ENCODE measurements at regions not wholly inside any gene's neighbourhood (a gene's known extent, or its start where the extent isn't known, plus 50 kb on each side); places are given as distances from the start of the nearest gene placed in this dataset.
A peak's percentile ranks its signal among the peaks of the same experiment; 100 is the strongest.

DNA sequence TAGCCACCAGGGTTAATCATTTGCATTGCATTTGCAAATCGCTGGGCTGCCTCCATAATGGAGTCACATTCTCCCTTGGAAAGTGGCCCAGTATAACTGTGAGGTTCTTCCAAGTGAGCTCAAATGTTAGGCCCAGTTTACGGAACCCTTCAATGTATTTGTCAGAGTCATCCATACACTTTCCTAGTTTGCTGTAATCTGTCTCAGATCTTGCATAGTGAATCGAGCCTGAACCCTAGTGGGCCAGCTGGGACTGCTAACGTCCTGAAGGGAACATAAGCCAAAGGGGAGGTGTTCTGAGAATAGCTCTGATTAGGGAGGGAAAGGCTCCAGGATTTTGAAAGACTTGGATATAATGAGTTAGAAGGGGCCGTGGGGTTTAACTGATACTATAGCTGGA is 406.3 kb downstream of the SLC6A15 start:
- no peak for TF ChIP-seq CTCF (conservative IDR thresholded peaks at IDR 0.05)
- H3K27ac ChIP-seq, result no peak overlapping the region

DNA sequence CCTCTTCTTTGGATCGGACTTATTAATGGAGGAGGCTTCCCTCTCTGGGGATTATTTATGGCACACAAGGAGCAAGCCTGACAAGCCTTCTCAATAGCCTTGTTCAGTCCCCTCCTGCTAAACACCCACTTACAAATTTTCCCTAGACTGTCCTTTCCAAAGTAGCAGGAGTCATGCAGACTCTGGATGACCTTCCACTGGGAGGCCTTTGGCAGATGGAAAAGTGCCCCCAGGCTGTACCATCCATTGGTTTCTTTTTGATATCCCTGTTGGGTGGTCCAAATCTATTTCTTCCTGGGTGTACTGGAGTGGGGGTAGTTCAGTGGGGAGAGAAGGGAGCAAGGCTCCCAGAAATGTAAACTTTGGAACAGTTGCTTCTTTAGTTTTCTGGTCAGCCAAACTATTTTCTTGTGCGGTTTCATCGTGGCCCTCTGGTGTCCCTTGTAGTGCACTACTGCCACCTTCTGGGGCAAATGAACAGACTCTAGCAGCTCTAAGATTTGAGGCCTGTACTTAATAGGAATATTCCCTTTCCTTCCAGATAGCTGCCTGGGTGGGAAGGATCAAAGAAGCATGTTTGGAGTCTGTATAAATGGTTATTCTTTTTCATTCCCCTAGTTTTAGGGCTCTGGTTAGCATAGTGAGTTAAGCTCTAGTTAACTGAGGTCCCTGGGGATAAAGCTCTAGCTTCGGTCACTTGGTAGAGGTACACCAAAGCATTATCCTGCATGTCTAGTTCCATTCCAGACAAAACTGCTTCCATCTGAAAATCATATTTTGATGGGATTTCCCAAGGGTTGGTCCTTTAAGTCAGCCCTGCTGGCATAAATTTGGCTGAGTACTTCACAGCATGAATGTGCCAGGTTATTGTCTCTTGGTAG is 409.5 kb downstream of the SLC6A15 start:
- TF ChIP-seq CTCF (conservative IDR thresholded peaks at IDR 0.05), result peak; percentile 95
- no peak overlapping the region for H3K27ac ChIP-seq

GRCh38 chr12:84502180-84502860 is 410.3 kb downstream of the SLC6A15 start:
- H3K27ac ChIP-seq, result no peak overlapping the region

GRCh38 chr12:84497819-84498218 is 414.8 kb downstream of the SLC6A15 start:
- TF ChIP-seq CTCF (conservative IDR thresholded peaks at IDR 0.05), result peak; percentile 77
- H3K27ac ChIP-seq, result no peak overlapping the region

More at GRCh38 chr12:84502180-84502860, 410.3 kb downstream of the SLC6A15 start:
- no peak for TF ChIP-seq CTCF (conservative IDR thresholded peaks at IDR 0.05)

DNA sequence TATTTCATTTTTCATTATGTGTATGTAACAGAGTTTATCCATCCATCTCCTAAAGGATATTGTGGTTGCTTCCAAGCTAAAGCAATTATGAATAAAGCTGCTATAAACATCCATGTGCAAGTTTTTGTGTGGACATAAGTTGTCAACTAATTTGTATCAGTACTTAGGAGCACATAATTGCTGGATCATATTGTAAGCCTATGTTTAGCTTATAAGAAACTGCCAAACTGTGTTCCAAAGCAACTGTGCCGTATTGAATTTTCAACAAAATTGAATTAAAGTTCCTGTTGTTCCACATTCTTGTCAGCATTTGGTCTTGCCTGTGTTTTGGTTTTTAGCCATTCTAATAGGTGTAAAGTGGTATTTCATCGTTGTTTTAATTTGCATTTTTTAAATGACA is 416.9 kb downstream of the SLC6A15 start:
- H3K27ac ChIP-seq, result no peak overlapping the region
- no peak for TF ChIP-seq CTCF (conservative IDR thresholded peaks at IDR 0.05)

DNA sequence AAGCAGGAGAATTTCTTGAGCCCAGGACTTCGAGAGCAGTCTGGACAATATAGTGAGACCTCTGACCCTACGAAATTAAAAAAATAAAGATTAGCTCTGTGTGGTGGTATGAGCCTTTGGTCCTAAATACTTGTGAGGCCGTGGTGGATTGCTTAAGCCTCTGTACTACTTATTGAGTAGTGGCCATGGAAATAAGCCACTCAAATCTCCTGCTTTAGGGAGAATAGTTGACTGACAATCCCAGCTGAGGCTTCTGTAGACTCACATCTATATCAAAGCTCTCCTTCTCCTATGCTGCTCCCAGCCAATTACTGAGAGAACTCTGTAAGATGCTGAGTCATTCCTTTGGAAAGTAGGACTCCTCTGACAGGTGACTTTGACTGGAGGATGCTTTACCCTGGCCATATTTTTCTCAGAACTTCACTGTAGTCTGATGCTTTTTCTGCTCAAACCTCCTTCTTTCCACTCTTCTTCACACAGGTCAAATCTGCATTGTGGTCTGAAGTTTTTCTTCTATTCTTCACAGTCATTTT is 420.2 kb downstream of the SLC6A15 start:
- no peak for TF ChIP-seq CTCF (conservative IDR thresholded peaks at IDR 0.05)
- no peak overlapping the region for H3K27ac ChIP-seq

DNA sequence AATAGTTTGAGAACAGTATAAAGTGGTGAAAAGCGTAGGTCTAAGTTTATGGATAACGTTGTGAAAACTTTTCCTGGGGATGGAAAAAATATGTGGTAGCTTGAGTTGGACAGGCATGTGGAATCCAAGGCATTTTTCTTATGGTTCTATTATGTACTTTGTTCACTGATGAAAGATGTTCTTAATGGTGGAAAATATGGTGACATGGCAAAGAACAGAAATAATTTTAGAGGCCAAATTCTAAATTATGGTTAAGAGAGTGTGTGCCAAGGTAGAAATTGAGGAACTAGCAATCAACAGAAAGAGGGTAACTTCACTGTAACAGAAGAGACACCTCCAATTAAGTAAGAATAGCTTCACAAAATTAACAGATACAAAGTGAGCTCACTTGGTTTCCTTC is 427.8 kb downstream of the SLC6A15 start:
- no peak for TF ChIP-seq CTCF (conservative IDR thresholded peaks at IDR 0.05)
- H3K27ac ChIP-seq, result no peak overlapping the region

All from VCaP (cell line).